ENCODE measurements at regions not wholly inside any gene's neighbourhood (a gene's known extent, or its start where the extent isn't known, plus 50 kb on each side); places are given as distances from the start of the nearest gene placed in this dataset.

GRCh38 chr21:27251752-27252151, 284.9 kb upstream of the ADAMTS5 start:
- no peak for DNase-seq (ENCODE audit: low read depth)

GRCh38 chr21:27250366-27250765, 283.5 kb upstream of the ADAMTS5 start:
- DNase-seq (ENCODE audit: low read depth): no peak

- DNase-seq (ENCODE audit: low read depth): no peak
Observed at GRCh38 chr21:27248814-27249213, 281.9 kb upstream of the ADAMTS5 start.

GRCh38 chr21:27246741-27247140, 279.9 kb upstream of the ADAMTS5 start:
- no peak for DNase-seq (ENCODE audit: low read depth)

- DNase-seq (ENCODE audit: low read depth): no peak
Observed at GRCh38 chr21:27244776-27245175, 277.9 kb upstream of the ADAMTS5 start.

- no peak for DNase-seq (ENCODE audit: low read depth)
Observed at GRCh38 chr21:27244352-27244751, 277.5 kb upstream of the ADAMTS5 start.

- DNase-seq (ENCODE audit: low read depth): no peak
Observed at GRCh38 chr21:27240839-27241238, 274.0 kb upstream of the ADAMTS5 start.

- no peak for DNase-seq (ENCODE audit: low read depth)
Observed at GRCh38 chr21:27233514-27234115, 266.7 kb upstream of the ADAMTS5 start.

GRCh38 chr21:27225940-27226339, 259.1 kb upstream of the ADAMTS5 start:
- DNase-seq (ENCODE audit: low read depth): no peak

GRCh38 chr21:27225151-27225550, 258.3 kb upstream of the ADAMTS5 start:
- no peak for DNase-seq (ENCODE audit: low read depth)

GRCh38 chr21:27224169-27224568, 257.3 kb upstream of the ADAMTS5 start:
- no peak for DNase-seq (ENCODE audit: low read depth)

- no peak for DNase-seq (ENCODE audit: low read depth)
Observed at GRCh38 chr21:27221077-27221476, 254.2 kb upstream of the ADAMTS5 start.

GRCh38 chr21:27220416-27220815, 253.5 kb upstream of the ADAMTS5 start:
- DNase-seq (ENCODE audit: low read depth): no peak

GRCh38 chr21:27219068-27219467, 252.2 kb upstream of the ADAMTS5 start:
- no peak for DNase-seq (ENCODE audit: low read depth)

GRCh38 chr21:27213303-27213702, 246.4 kb upstream of the ADAMTS5 start:
- no peak for DNase-seq (ENCODE audit: low read depth)

GRCh38 chr21:27212441-27212840, 245.6 kb upstream of the ADAMTS5 start:
- DNase-seq (ENCODE audit: low read depth): no peak

GRCh38 chr21:27209546-27209945, 242.7 kb upstream of the ADAMTS5 start:
- DNase-seq (ENCODE audit: low read depth): no peak

- DNase-seq (ENCODE audit: low read depth): no peak
Observed at GRCh38 chr21:27206368-27206982, 239.6 kb upstream of the ADAMTS5 start.

- no peak for DNase-seq (ENCODE audit: low read depth)
Observed at GRCh38 chr21:27202301-27202700, 235.4 kb upstream of the ADAMTS5 start.

GRCh38 chr21:27201197-27201596, 234.3 kb upstream of the ADAMTS5 start:
- DNase-seq (ENCODE audit: low read depth): no peak

GRCh38 chr21:27196651-27197050, 229.8 kb upstream of the ADAMTS5 start:
- no peak for DNase-seq (ENCODE audit: low read depth)

GRCh38 chr21:27192281-27192949, 225.5 kb upstream of the ADAMTS5 start:
- DNase-seq (ENCODE audit: low read depth): no peak

- no peak for DNase-seq (ENCODE audit: low read depth)
Observed at GRCh38 chr21:27190601-27191000, 223.7 kb upstream of the ADAMTS5 start.

GRCh38 chr21:27189870-27190269, 223.0 kb upstream of the ADAMTS5 start:
- no peak for DNase-seq (ENCODE audit: low read depth)

Data from activated T-helper 1 cell treated with Interleukin-2 at 50 U/mL for 16 hours (primary cell).